Endodermal cell (in vitro differentiated cells): ENCODE measurements at regions not wholly inside any gene's neighbourhood (a gene's known extent, or its start where the extent isn't known, plus 50 kb on each side); places are given as distances from the start of the nearest gene placed in this dataset.

Experiments used
- DNase-seq: peaks from one replicate; pipeline ENCODE4 v3.0.0-alpha.2; 2017
- H3K27ac ChIP-seq: 2 replicates; pipeline ENCODE4 v1.5.1; 2013; ENCODE audit warnings: mild to moderate bottlenecking, low read depth, low read length, moderate library complexity
- H3K27me3 ChIP-seq: 2 replicates; pipeline ENCODE4 v1.6.1; 2013; ENCODE audit warnings: mild to moderate bottlenecking, low read length, moderate library complexity; ENCODE audit not compliant: insufficient read depth, control insufficient read depth, poor library complexity, severe bottlenecking
- H3K36me3 ChIP-seq: 2 replicates; pipeline ENCODE4 v1.7.0; 2013; ENCODE audit warnings: mild to moderate bottlenecking, low read length, moderate library complexity; ENCODE audit not compliant: control insufficient read depth, insufficient read depth
- H3K4me1 ChIP-seq: one replicate; pipeline ENCODE4 v1.7.0; 2013; ENCODE audit warnings: low read length; ENCODE audit not compliant: control insufficient read depth, insufficient read depth
- H3K4me3 ChIP-seq: 2 replicates; pipeline ENCODE4 v1.5.1; 2013; ENCODE audit warnings: mild to moderate bottlenecking, low read length, moderate library complexity
- H3K9ac ChIP-seq: 2 replicates; pipeline ENCODE4 v1.6.1; 2013; ENCODE audit warnings: mild to moderate bottlenecking, low read length, moderate library complexity; ENCODE audit not compliant: poor library complexity, severe bottlenecking; ENCODE audit errors: extremely low read depth
- H3K9me3 ChIP-seq: 2 replicates; pipeline ENCODE4 v1.6.1; 2013; ENCODE audit warnings: mild to moderate bottlenecking, low read length, moderate library complexity; ENCODE audit not compliant: control insufficient read depth
- H3K27ac Mint-ChIP-seq: 2 replicates; pipeline ENCODE4 v1.8.0; 2020; ENCODE audit warnings: mixed read lengths
- H3K27me3 Mint-ChIP-seq: 2 replicates; pipeline ENCODE4 v1.8.0; 2021; ENCODE audit warnings: mild to moderate bottlenecking, mixed read lengths; ENCODE audit not compliant: insufficient read depth
- H3K36me3 Mint-ChIP-seq: 2 replicates; pipeline ENCODE4 v1.8.0; 2020; ENCODE audit warnings: low read depth, mixed read lengths
- H3K4me1 Mint-ChIP-seq: 2 replicates; pipeline ENCODE4 v1.8.0; 2020; ENCODE audit warnings: mixed read lengths
- H3K4me3 Mint-ChIP-seq: 2 replicates; pipeline ENCODE4 v1.8.0; 2020; ENCODE audit warnings: mild to moderate bottlenecking, moderate library complexity, mixed read lengths
- H3K9me3 Mint-ChIP-seq: 2 replicates; pipeline ENCODE4 v1.8.0; 2020; ENCODE audit warnings: mild to moderate bottlenecking, mixed read lengths
- CTCF ChIP-seq: fragments of 200-600 bp; sonication (generic); conservative IDR thresholded peaks from 2 replicates; pipeline ENCODE4 v1.5.0; 2021; ENCODE audit warnings: antibody characterized with exemption, mild to moderate bottlenecking
- WGBS, 2 experiments: methylation state at CpG; one replicate each; pipeline versions ENCODE4 v1.1.5 to v1.1.7; 2013; ENCODE audit warnings: missing lambda C conversion rate in 2 of 2, mixed read lengths in 1 of 2; ENCODE audit not compliant: insufficient coverage in 1 of 2, insufficient read length in 1 of 2; 5-methylcytosine and 5-hydroxymethylcytosine counted together

- no peak overlapping the region for H3K4me3 Mint-ChIP-seq
- peaks cover 48% of the 10 kb centered on the region for H3K9me3 Mint-ChIP-seq
- Histone ChIP-seq H3K4me3 (no peak overlapping the region), H3K27me3 (no peaks in the 10 kb centered on the region), H3K4me1 (no peaks in the 10 kb centered on the region), H3K9ac (no peak overlapping the region), H3K36me3 (no peaks in the 10 kb centered on the region), H3K9me3 (no peaks in the 10 kb centered on the region), H3K27ac (no peak overlapping the region)
- WGBS, 2 experiments, result no CpG with 5 or more reads among the region's 1 CpG
- H3K4me1 Mint-ChIP-seq, result no peaks in the 10 kb centered on the region
- no peaks in the 10 kb centered on the region for H3K27me3 Mint-ChIP-seq
- no peak for TF ChIP-seq CTCF
- DNase-seq, result no peak
- no peak overlapping the region for H3K27ac Mint-ChIP-seq
- H3K36me3 Mint-ChIP-seq, result no peaks in the 10 kb centered on the region
Measured at GRCh38 chrX:19202171-19202570, 79.9 kb upstream of the ADGRG2 start.

- no peak overlapping the region for H3K4me3 ChIP-seq
- H3K27me3 ChIP-seq, result no peaks in the 10 kb centered on the region
- DNase-seq, result no peak
- no peak for TF ChIP-seq CTCF
- Mint-ChIP-seq H3K27ac (no peak overlapping the region), H3K27me3 (no peaks in the 10 kb centered on the region), H3K9me3 (peaks cover 52% of the 10 kb centered on the region), H3K4me1 (no peaks in the 10 kb centered on the region), H3K4me3 (no peak overlapping the region), H3K36me3 (no peaks in the 10 kb centered on the region)
- WGBS, 2 experiments, result 92 to 100% methylated on average over 1 to 6 of the region's 6 CpGs
- H3K9ac ChIP-seq, result no peak overlapping the region
- no peaks in the 10 kb centered on the region for H3K9me3 ChIP-seq
- H3K36me3 ChIP-seq, result no peaks in the 10 kb centered on the region
- H3K27ac ChIP-seq, result no peak overlapping the region
- no peaks in the 10 kb centered on the region for H3K4me1 ChIP-seq
Measured at GRCh38 chrX:19204636-19205035, 82.4 kb upstream of the ADGRG2 start.

- H3K27ac Mint-ChIP-seq, result no peak overlapping the region
- Histone ChIP-seq H3K4me3 (no peak overlapping the region), H3K9me3 (no peaks in the 10 kb centered on the region), H3K27me3 (no peaks in the 10 kb centered on the region), H3K9ac (no peak overlapping the region), H3K27ac (no peak overlapping the region), H3K4me1 (no peaks in the 10 kb centered on the region), H3K36me3 (no peaks in the 10 kb centered on the region)
- H3K27me3 Mint-ChIP-seq, result no peaks in the 10 kb centered on the region
- TF ChIP-seq CTCF, result no peak
- no peaks in the 10 kb centered on the region for H3K4me1 Mint-ChIP-seq
- no peaks in the 10 kb centered on the region for H3K36me3 Mint-ChIP-seq
- H3K4me3 Mint-ChIP-seq, result no peak overlapping the region
- DNase-seq, result no peak
- peaks cover 60% of the 10 kb centered on the region for H3K9me3 Mint-ChIP-seq
Measured at GRCh38 chrX:19212037-19212436, 89.8 kb upstream of the ADGRG2 start.
